Stomach (tissue), 4 donors: ENCODE measurements at regions not wholly inside any gene's neighbourhood (a gene's known extent, or its start where the extent isn't known, plus 50 kb on each side); places are given as distances from the start of the nearest gene placed in this dataset.

Experiments used
- CTCF ChIP-seq, 7 experiments: fragments of 450-650 bp in 4 of 7; fragments of 200-600 bp in 3 of 7; sonication (generic) in 3 of 7; IDR thresholded peaks; one replicate each; pipeline ENCODE4 v1.5.1; 2016 to 2019; ENCODE audit warnings: antibody characterized with exemption in 7 of 7, control low read depth in 2 of 7, mild to moderate bottlenecking in 1 of 7
- POLR2AphosphoS5 ChIP-seq, 3 donors: sonication (generic); formaldehyde crosslinking; IDR thresholded peaks; one replicate each; pipeline ENCODE4 v1.6.1; 2016; ENCODE audit warnings: antibody characterized with exemption in 3 of 3

GRCh38 chr7:3207387-3207902 is 93.6 kb upstream of the SDK1 start:
- TF ChIP-seq CTCF (IDR thresholded peaks at IDR 0.05) = no peak
- no peak for TF ChIP-seq POLR2AphosphoS5 (IDR thresholded peaks at IDR 0.05)
